ENCODE measurements at regions not wholly inside any gene's neighbourhood (a gene's known extent, or its start where the extent isn't known, plus 50 kb on each side); places are given as distances from the start of the nearest gene placed in this dataset.

DNA sequence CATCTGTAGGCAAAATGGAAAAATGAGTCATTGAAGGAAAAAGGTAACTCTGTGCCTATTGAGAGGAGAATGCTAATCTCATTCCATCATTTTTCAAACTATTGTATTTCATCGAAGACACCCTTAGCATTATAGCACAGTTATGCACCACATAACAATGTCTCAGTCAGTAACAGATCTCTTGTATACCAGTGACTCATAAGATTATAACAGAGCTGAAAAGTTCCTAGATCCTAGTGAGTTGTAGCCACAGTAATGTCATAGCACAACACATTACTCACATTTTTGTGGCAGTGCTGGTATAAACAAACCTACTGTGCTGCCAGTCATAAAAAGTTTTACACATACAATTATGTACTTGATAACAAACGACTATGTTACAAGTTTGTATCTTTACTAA, 1077.6 kb downstream of the DIAPH3 start:
- intact Hi-C loops (cut with DNase I) = no loop called here
- H3K9me3 ChIP-seq = peaks cover 0 to 3% (median 0%) of the 10 kb centered on the region in 4 donors
- TF ChIP-seq, protein P1, sequence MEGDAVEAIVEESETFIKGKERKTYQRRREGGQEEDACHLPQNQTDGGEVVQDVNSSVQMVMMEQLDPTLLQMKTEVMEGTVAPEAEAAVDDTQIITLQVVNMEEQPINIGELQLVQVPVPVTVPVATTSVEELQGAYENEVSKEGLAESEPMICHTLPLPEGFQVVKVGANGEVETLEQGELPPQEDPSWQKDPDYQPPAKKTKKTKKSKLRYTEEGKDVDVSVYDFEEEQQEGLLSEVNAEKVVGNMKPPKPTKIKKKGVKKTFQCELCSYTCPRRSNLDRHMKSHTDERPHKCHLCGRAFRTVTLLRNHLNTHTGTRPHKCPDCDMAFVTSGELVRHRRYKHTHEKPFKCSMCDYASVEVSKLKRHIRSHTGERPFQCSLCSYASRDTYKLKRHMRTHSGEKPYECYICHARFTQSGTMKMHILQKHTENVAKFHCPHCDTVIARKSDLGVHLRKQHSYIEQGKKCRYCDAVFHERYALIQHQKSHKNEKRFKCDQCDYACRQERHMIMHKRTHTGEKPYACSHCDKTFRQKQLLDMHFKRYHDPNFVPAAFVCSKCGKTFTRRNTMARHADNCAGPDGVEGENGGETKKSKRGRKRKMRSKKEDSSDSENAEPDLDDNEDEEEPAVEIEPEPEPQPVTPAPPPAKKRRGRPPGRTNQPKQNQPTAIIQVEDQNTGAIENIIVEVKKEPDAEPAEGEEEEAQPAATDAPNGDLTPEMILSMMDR (IDR thresholded peaks at IDR 0.05) = no peak
- TF ChIP-seq EP300 (IDR thresholded peaks at IDR 0.05) = no peak
- TF ChIP-seq POLR2A (IDR thresholded peaks at IDR 0.05) = no peak
- no peak for TF ChIP-seq POLR2AphosphoS5 (IDR thresholded peaks at IDR 0.05)
- H3K4me3 ChIP-seq = no peak overlapping the region
- H3K27ac ChIP-seq = no peak overlapping the region
- H3K4me1 ChIP-seq = no peaks in the 10 kb centered on the region
- WGBS, 2 donors = 51 to 72% methylated on average over 2 of the region's 2 CpGs
- no peaks in the 10 kb centered on the region for H3K27me3 ChIP-seq
- H3K36me3 ChIP-seq = no peaks in the 10 kb centered on the region
- DNase-seq = no peak

DNA sequence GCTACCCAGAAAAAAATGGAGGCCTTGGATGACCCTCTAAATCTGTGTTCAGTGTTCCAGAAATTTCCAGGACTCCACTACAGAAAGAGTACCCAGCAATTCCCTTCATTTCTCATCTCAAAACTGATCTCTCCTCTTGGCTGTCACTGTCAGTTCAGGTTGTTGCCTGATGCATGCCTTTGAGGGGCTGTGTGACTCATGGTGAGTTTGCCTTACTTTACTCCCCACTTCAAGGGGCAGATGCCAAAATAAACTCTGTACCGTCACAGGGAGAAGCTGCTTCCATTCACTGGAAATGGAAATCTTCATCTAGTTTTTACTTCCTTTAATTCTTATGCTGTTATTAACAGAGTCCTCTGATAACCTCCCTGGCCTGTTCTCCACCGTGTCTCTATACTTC, 1075.0 kb downstream of the DIAPH3 start:
- no peaks in the 10 kb centered on the region for H3K4me1 ChIP-seq
- TF ChIP-seq POLR2A (IDR thresholded peaks at IDR 0.05) (no peak), POLR2AphosphoS5 (IDR thresholded peaks at IDR 0.05) (no peak), EP300 (IDR thresholded peaks at IDR 0.05) (no peak)
- TF ChIP-seq, protein P1 (IDR thresholded peaks at IDR 0.05) = no peak
- peaks cover 0 to 3% (median 0%) of the 10 kb centered on the region in 4 donors for H3K9me3 ChIP-seq
- H3K27me3 ChIP-seq = no peaks in the 10 kb centered on the region
- intact Hi-C loops (cut with DNase I) = no loop called here
- no peak for DNase-seq
- H3K4me3 ChIP-seq = no peak overlapping the region
- 67 to 83% methylated on average over 2 of the region's 2 CpGs for WGBS, 2 donors
- no peaks in the 10 kb centered on the region for H3K36me3 ChIP-seq
- no peak overlapping the region for H3K27ac ChIP-seq

DNA sequence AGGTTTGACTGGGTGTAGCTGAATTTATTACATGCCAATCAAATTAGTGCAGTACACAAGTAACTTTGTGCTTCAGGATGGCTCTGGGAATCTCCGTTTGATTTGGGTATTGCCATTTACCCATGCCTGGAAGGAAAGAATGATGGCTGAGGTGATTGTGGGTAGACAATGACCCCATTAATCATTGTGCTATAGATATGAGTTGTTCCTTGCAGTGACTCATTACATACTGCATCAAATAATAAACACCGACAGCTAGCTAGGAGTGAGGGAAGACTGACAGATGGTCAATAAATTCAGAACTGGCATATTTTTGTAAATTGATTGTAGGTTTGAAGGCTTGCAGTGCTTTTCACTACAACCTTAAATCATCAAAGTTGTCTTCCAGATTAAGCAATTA, 1069.5 kb downstream of the DIAPH3 start:
- H3K4me3 ChIP-seq = no peak overlapping the region
- H3K27me3 ChIP-seq = no peaks in the 10 kb centered on the region
- H3K27ac ChIP-seq = no peak overlapping the region
- no peaks in the 10 kb centered on the region for H3K4me1 ChIP-seq
- no peaks in the 10 kb centered on the region for H3K9me3 ChIP-seq
- WGBS, 2 donors = 66 to 84% methylated on average over 2 of the region's 2 CpGs
- DNase-seq = no peak
- TF ChIP-seq POLR2A (IDR thresholded peaks at IDR 0.05) = no peak
- TF ChIP-seq, protein P1 (IDR thresholded peaks at IDR 0.05) = no peak
- no peak for TF ChIP-seq EP300 (IDR thresholded peaks at IDR 0.05)
- no peak for TF ChIP-seq POLR2AphosphoS5 (IDR thresholded peaks at IDR 0.05)
- no peaks in the 10 kb centered on the region for H3K36me3 ChIP-seq
- intact Hi-C loops (cut with DNase I) = no loop called here

DNA sequence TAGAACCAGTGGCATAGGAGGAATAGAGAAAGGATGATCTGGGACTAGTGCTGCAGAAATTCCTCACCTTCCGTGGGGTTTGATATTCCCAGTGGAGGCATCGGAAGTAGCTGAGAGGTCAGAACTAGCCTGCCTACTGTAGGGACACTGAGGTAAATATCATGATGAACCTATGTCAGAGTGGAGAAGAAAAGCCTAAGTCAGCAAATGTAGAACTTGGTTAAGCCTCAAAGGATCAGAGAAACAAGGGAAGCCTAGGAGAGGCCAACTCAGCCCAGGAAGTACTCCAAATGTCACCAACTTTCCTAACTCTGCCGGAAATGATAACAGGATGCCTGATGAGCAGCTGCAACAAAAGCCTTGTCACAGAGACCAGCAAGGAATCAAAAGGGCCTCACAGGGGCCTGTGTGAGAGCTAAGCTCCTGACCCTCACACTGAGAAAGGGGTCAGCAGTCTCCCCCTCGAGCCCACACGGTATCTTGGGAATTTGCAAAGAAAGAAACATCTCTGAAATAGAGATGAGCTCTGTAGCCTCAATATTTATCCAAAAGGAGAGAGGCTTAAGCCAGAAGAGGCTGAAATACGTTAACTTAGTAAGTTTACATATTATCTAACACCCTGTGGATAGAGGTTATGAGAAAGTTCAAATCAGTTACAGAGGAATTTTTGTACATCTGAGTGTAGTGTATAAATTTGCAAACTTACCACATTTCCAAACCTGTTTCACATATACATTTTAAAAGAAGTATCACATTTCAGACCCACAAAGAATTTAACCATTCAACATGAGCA, 1064.3 kb downstream of the DIAPH3 start:
- no peak for DNase-seq
- no peak overlapping the region for H3K4me3 ChIP-seq
- WGBS, 2 donors = 60 to 74% methylated on average over 6 of the region's 6 CpGs
- no peak overlapping the region for H3K27ac ChIP-seq
- intact Hi-C loops (cut with DNase I) = no loop called here
- no peaks in the 10 kb centered on the region for H3K9me3 ChIP-seq
- H3K27me3 ChIP-seq = no peaks in the 10 kb centered on the region
- H3K4me1 ChIP-seq = no peaks in the 10 kb centered on the region
- TF ChIP-seq POLR2AphosphoS5 (IDR thresholded peaks at IDR 0.05) = no peak
- TF ChIP-seq POLR2A (IDR thresholded peaks at IDR 0.05) = no peak
- no peak for TF ChIP-seq EP300 (IDR thresholded peaks at IDR 0.05)
- TF ChIP-seq, protein P1 (IDR thresholded peaks at IDR 0.05) = no peak
- no peaks in the 10 kb centered on the region for H3K36me3 ChIP-seq

Measured in sigmoid colon (tissue), 6 donors.